OCI-LY3 (cell line): ENCODE measurements at regions not wholly inside any gene's neighbourhood (a gene's known extent, or its start where the extent isn't known, plus 50 kb on each side); places are given as distances from the start of the nearest gene placed in this dataset.

Experiments
- CTCF ChIP-seq: fragments of 200-600, 300-600 bp; sonication (generic); IDR thresholded peaks from 2 replicates; pipeline ENCODE4 v1.5.1; 2014; ENCODE audit warnings: antibody characterized with exemption, low read length, low read depth
- EZH2phosphoT487 ChIP-seq: fragments of 200-600 bp; shearing (Covaris generic); IDR thresholded peaks from 2 replicates; pipeline ENCODE4 v1.6.1; 2018; ENCODE audit warnings: antibody characterized with exemption, mixed run types, low read depth

GRCh38 chr16:76681296-76681695 is 404.1 kb downstream of the CNTNAP4 start:
- no peak for TF ChIP-seq CTCF
- no peak for TF ChIP-seq EZH2phosphoT487
